GM12874 (cell line): ENCODE measurements at regions not wholly inside any gene's neighbourhood (a gene's known extent, or its start where the extent isn't known, plus 50 kb on each side); places are given as distances from the start of the nearest gene placed in this dataset.

ENCODE experiments used
- TF ChIP-seq, protein P1 (sequence below): IDR thresholded peaks from 2 replicates; pipeline ENCODE4 v1.5.1; 2011; ENCODE audit warnings: low read depth, mild to moderate bottlenecking, control low read depth, low read length, moderate library complexity; ENCODE audit not compliant: insufficient read depth

DNA sequence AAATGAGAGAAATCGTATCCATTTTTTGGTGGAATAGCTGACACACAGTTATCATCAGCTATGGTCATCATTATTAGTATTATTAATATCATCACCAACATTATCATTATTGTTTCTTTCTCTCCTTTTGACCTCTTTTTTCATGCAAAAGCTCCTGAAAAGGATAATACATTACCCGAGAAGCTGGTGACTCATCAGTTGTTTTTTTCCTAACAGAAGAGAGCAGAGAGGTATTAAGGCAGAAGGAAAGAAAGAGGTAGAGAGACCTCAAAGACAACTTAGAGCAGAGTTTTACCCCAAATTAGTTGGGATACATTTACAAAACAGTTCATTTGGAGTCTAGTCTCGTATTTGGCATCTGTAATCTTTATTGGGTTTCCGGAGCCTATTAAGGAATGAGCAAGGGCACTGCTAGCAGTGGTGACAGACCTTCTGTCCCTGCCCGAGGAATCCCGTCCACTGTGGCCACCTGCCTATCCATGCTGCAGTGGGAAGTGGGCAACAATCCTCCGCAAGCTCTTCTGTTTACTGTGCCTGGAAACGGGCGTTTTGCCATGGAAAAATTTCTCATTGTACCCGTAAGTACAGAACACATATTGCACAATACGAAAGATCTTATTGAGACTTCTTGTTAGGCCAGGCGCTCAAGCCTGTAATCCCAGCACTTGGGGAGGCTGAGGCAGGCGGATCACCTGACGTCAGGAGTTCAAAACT is 170.0 kb upstream of the MKLN1 start:
- TF ChIP-seq, protein P1, sequence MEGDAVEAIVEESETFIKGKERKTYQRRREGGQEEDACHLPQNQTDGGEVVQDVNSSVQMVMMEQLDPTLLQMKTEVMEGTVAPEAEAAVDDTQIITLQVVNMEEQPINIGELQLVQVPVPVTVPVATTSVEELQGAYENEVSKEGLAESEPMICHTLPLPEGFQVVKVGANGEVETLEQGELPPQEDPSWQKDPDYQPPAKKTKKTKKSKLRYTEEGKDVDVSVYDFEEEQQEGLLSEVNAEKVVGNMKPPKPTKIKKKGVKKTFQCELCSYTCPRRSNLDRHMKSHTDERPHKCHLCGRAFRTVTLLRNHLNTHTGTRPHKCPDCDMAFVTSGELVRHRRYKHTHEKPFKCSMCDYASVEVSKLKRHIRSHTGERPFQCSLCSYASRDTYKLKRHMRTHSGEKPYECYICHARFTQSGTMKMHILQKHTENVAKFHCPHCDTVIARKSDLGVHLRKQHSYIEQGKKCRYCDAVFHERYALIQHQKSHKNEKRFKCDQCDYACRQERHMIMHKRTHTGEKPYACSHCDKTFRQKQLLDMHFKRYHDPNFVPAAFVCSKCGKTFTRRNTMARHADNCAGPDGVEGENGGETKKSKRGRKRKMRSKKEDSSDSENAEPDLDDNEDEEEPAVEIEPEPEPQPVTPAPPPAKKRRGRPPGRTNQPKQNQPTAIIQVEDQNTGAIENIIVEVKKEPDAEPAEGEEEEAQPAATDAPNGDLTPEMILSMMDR, result no peak

DNA sequence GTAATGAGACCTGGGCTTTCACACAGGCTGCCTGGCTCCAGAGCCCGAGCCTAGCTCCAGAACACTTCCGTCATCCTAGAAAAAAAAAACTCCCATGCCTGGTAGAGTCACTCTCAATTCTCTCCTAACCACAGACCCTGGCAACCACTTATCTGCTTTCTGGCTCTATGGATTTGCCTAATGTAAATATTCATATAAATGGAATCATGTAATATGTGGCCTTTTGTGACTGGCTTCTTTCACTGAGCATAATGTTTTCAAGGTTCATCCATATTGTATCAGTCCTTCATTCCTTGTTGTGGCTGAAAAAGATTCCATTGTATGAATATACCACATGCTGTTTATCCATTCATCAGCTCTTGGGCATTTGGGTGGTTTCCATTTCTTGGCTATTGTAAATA is 167.7 kb upstream of the MKLN1 start:
- TF ChIP-seq, protein P1, result no peak

DNA sequence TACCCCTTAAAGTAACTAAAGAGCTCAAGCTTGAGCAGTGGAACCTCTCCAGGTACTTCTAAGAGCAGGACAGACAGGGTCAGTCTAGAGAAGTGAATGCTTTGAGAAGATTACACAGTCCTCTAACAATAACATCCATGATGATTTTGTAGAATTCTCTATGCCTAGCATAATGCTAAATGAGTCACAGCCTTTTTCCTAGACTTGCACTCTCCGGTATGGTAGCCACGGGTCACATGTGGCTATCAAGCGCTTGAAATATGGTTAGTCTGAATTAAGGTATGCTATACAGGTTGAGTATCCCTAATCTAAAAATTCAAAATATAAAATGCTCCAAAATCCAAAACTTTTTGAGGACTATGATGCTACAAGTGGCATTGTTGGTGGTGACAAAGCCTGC is 166.6 kb upstream of the MKLN1 start:
- TF ChIP-seq, protein P1, result no peak

DNA sequence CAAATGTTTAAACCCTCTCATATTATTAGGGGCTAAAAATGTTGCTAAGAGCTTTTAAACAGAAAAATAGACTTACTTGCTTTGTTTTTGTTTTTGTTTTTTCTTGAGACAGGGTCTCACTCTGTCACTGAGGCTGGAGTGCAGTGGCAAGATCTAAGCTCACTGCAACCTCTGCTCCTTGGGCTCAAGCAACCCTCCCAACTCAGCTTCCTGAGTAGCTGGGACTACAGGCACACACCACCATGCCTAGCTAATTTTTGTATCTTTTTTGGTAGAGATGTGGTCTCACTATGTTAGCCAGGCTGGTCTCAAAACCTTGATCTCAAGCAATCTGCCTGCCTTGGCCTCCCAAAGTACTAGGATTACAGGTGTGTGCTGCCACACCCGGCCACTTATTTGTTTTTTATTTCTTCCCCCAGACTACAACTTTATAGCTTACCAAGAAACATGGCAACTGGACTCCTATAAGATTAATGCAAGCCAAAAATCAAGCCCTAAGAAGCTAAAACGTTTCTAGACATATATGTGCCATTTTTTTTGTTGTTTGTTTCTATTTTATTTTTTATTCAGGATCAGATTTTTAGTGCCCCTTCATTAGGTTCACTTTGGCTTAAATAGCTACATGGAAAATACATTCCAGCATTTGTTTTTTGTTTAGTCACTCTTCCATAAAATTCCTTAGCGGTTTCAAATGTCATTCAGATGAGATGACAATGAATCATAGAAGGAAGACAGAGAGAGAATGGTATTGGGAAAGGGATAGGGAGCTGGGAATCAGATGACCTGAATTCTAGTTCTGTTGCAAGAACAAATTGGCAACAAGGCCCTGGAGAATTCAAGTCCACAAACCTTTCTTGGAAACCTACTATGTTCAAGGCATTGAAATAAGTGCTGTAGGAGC is 163.4 kb upstream of the MKLN1 start:
- TF ChIP-seq, protein P1, result no peak

DNA sequence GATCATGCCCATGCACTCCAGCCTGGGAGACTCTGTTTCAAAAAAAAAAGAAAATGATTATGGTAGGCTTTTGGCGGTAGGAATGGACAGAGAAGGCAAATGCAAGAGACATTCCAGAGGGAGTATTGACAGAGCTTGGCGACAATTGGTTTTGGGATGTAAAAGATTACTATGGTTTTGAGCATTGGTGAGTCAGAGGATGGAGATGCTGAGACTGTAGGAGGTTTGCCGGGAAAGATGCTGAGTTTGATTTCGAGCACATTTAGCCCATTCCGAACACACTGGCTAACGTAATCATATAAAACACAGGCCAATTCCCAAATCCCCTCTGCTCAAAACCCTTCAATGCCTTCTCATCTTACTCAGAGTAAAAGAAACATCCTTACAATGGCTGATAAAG is 161.6 kb upstream of the MKLN1 start:
- TF ChIP-seq, protein P1, result no peak

DNA sequence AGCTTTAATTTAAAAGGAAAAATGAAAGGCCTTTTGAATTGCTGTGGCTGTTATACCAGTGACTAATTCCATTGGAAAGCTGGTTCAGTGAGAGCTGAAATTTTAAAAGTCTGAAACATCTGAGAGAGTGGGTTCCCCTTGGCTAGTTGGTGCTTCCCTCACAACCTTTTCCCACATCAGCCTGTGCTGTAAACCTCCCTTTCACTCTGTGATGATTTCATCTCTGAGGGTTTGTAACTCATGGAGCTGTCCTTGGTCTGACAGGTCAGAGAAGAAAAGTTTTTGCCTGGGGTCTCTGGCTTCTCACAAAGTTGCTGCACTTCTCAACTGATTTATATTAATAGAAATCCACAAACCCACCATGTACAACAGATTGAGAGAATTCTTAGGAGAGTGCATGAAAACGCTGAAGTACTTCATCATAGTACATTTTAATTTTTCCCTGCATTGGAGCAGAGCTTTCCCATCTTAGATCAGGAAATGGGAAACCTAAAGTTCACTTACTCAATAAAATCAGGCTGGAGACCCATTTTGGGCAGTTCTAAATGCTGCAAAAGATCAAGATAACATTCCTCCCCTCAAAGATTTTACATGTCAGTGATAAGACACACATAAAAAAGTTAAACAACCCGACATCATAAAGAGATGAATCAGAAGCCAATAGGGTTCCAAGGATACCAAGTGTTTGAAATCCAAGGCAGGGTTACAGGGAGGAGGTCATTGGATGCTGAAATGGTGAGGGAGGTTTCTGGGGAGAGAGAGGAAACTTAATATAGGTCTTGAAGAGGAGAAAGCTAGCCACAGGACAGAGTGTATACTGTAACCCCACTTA is 157.0 kb upstream of the MKLN1 start:
- TF ChIP-seq, protein P1, result no peak
